Smooth muscle cell of the brain vasculature (primary cell): ENCODE measurements at regions not wholly inside any gene's neighbourhood (a gene's known extent, or its start where the extent isn't known, plus 50 kb on each side); places are given as distances from the start of the nearest gene placed in this dataset.

Source experiments
- DNase-seq: peaks from one replicate; pipeline ENCODE4 v3.0.0-alpha.2; 2012; ENCODE audit warnings: low read depth, low spot score

DNA sequence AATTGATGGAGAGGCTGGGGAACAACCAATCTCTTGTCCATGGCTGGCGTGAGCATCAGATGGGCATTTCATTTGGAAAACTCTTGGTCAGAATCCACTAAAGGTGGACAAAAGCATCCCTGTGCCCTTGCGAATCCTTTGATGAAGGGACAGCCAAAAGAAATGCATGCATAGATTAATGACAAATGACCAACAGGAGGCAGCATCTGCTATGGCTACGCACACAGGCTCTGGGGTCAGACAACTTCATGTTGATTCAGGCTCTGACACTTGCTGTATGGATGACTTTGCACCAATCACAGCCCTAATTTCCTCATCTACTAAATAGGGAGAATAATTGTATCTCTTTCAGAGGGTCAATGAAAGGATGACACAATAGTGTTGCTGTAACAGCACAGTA lies 117.5 kb downstream of the ASCL4 start:
- DNase-seq, result no peak

- no peak for DNase-seq
Measured at GRCh38 chr12:107894589-107894988, 120.1 kb downstream of the ASCL4 start.

GRCh38 chr12:107895966-107896365 lies 121.5 kb downstream of the ASCL4 start:
- DNase-seq, result no peak

GRCh38 chr12:107900588-107900987 lies 126.1 kb downstream of the ASCL4 start:
- DNase-seq, result no peak

DNA sequence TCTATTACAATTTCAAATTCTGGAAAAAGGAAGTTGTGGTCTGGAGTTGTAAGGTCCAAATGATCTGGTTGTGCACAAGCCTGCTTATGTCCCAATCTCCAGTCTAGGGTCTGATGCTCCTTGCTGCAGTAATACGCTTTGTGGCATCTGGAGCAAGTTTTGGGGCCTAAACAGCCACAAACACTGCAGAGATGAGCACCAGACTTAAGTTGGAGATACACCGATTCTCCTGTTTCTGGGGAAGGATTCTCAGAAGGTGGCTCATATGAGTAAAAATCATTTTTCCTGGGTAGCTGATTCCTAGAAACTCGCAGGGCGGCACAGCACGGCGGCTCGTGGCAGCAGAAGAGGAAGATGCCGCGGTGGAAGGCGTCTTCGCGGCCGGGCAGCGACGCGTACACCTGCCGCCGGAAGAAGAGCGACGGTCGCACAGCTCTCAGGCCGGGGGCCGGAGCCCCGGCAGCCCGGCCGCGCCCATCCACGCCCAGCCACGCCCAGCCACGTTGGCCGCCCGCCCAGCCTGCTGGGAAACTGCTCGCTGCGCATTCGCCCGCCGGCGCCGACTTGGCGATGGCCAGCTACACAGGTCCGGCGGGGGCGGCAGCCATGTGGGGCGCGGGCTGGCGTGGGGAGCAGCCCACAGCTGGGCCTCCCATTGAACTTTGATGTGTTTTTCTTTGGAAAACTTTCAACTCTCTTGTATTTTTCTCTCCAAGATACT lies 129.0 kb downstream of the ASCL4 start:
- no peak for DNase-seq

- no peak for DNase-seq
Measured at GRCh38 chr12:107906707-107907106, 132.2 kb downstream of the ASCL4 start.

DNA sequence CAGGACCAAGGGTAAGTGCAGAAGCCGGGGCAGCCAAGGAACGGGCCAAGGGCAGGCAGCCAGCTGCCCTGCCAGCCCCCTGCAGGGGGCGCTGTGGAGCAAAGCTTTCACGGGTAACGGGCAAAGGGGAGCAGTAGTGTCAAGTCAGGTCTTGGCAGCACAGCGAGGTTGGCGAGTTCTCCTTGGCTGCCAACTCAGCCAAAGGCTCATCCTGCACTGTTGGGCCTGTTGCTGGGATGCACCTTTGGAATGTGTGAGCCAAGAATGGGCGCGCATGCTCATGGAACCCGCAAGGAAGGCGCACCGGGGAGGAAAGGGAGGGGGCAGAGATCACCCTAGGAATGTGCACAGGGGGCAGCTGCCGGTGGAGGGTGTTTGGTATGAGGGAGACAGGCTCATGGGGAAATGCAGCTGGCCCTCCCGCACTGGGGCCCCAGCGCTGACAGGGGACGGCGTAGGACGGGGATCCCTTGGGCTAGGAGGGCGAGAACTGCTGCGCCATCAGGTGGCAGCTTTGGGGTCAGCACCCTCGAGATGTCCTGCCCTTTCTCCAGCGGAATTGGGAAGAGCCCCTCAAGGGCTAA lies 138.0 kb downstream of the ASCL4 start:
- DNase-seq, result no peak

- no peak for DNase-seq
Measured at GRCh38 chr12:107914460-107914977, 140.0 kb downstream of the ASCL4 start.

DNA sequence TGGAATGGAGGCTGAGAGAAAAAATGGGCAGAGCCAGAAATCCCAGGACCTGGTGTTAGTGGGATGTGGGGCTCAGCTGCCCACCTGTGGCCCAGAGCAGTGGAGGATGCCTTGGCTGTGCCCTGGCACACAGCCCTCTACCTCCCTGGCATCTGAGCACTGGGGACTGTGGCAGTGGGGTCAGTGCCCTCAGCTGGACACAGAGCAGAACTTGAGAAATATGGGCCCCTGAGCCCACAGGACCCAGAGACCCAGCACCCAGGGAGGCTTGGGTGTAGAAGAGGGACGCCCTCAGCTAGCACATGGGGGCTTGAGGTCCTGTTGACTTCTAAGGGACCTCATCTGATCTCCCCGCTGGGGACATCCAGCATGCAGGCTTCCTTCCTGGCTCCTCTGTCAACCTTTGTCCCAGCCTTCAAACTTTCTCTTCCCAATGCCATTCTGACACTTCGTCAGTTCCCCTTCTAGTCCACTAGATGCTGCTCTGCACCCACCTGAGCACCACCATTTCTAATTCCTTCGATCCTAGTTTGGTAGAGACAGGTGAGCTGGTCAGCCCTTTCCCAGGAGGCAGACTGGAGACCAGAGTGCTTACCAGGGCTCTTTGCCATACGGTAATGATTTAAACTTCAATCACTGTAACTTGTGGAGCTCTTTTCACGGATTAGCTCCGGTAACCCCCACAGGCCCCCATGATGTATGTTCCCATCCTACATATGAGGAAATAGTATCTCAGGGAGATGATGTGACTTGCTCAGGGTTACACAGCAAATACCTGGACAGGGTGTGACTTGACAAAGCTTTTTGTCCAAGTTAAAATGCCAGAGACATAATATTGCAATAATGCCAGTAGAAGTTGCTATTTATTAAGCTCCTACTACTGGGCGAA lies 143.7 kb downstream of the ASCL4 start:
- no peak for DNase-seq

- DNase-seq, result no peak
Measured at GRCh38 chr12:107921062-107921461, 146.6 kb downstream of the ASCL4 start.

GRCh38 chr12:107925125-107925524 lies 150.6 kb downstream of the ASCL4 start:
- DNase-seq, result no peak

DNA sequence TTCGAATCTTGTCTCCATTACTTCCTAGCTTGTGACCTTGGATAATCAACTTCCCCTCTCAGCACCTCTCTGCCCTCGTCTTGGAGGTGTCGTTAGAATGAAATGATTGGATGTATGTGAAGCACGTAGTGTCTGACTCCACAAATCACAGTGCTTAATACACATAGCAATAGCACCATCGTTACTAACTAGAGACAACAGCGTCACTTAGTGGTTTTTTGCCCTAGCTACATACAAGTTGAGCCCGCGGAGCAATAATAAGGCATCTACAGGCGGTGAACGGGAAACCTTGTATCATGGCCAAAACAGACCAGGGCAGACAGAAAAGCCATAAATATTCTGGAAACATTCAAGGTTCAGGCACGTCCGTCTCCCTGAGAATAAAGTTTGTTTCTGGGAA lies 154.9 kb downstream of the ASCL4 start:
- DNase-seq, result no peak

GRCh38 chr12:107931761-107932160 lies 157.3 kb downstream of the ASCL4 start:
- DNase-seq, result no peak

DNA sequence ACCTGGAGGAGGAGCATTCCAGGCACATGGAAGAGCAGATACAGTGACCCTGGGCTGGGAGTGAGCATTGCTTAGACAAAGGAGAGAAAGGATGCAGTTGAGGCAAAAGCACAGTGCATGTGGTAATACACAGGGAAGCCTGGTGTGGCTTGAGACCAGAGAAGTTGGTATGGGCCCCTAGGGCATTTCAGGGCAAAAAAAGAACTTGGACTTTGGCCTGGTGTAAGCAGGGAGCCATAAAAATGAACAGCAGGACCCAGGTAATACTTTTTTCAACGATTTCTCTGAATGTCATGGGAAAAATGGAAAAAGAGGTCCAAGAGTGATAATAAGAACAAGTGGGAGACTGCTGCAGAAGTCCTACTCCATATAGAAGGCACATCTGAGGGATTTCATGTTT lies 163.9 kb downstream of the ASCL4 start:
- no peak for DNase-seq

DNA sequence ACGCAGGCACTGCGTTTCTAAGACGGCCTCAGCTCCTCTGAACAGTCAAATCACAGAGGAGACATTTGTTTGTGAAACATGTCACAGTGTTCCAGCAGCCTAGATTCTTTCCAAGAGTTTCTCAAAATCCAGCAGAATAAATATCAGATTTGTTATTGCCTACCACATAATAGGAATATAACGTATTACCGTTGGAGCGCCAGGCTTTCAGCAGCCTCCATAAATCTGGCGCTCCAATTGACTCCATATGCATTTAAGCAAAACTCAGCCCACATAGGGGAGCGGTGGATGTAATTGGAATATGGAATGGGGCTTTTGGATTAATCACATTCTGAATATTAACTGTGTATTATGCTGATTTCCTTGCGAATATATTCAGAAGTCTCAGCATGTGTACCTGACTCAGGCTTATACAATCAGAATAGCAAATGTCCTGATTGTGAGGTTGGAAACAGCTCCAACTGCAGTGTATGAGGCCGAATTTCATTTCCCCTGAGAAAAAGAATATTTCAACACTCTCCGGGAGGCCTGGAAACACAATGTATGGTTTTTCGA lies 174.0 kb downstream of the ASCL4 start:
- DNase-seq, result no peak

DNA sequence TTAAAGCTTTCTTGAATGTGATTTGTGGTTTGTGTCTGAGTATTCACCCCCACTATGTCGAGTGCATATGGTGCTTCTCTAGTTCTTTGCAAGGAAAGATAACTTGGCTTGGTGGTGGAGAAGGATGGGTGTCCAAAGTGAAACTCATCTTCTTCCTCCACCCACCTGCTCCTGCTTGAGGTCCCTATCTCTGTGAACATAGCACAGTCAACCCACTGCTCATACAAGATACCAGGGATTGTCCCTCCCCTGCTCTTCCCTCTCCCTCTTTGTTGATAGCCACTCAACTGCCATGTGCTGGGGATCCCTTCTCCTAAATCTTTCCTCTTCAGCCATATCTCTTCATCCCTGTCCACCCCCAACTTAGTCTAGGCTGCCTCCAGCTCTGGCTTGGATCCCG lies 176.5 kb downstream of the ASCL4 start:
- no peak for DNase-seq

DNA sequence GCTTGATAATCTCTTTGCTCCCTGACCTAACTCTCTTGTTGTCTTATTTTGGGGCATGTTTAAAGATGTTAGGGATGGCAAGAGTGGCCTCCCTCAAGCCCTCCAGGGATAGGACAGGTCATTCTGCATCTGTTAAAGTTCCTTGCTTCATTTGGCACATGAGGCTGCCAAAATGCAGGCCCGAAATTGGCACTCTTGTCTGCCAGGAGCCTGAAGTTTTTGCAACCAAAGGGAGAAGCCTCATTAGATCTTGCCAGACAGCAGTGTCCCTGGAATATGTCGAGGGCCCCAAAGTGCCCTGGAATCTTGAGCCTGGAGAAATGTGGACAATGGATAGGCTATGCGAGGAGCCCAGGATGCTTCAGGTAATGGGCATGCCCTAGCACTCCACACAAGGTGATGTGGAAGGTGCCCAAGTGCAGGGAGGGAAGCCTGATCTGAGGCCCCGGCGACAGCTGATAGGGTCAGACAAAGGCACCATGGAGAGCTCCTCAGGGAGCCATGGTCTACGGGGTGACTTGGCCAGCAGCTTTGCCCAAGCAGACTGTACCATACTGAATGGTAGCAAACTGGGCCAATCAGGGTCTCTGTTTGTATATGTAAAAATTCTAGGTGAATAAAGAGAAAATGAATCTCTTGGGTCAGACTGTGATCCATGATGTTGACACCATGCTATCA lies 173.0 kb upstream of the WSCD2 start:
- no peak for DNase-seq

DNA sequence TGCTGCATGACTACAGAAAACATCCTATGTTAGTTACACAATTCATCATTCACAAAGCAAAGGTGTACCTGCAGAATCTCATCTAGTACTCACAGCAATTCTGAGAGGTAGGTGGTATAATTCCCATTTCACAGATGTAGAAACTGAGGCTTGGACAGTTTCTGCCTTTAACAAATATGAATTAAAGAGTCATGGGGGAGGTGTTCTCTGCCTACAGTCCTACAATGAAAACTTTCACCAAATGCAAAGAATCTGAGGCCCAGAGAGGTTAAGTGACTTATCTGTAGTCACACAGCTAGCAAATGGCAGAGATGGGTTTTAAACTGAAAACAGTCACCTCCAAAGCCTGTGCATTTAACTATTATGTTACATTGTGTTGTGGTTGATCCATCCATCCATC lies 171.6 kb upstream of the WSCD2 start:
- no peak for DNase-seq

DNA sequence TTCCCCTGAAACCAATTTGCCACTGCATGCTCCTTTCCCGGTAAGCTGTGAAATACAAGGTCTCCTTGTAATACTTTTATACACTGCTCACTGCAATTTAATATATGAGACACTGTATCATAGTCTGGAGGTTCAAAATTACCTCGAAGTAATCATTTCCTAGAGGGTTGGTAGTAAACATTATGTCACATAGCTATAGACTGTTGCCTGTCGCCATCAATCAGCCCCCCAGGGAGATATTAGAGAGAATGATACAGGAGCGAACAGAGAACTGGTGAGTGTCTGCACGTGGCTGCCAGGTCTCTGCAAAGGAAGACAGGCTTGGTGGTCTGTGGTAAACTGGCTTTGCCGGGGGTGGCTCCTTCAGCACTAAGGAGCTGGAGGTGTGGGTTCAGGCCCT lies 165.5 kb upstream of the WSCD2 start:
- DNase-seq, result no peak

DNA sequence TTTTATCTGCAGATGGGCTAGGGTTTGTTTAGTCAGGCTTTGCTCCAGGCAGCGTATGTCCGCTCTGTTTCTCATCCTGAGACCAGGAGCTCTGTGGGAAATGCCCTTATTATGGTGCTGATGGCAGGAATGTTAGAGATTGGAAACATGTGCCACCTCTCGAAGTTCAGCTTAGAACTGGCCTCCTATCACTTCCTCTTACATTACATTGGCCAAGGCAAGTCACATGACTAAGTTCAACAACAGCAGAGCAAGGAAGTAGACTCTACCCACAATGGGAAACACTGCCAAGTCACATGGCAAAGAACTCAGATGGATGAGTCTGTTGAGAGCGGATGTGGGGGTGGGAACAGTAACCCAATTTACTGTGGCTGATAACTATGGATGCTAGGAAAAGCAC lies 161.9 kb upstream of the WSCD2 start:
- no peak for DNase-seq

GRCh38 chr12:107973950-107974349 lies 155.1 kb upstream of the WSCD2 start:
- DNase-seq, result no peak

- no peak for DNase-seq
Measured at GRCh38 chr12:107976331-107976730, 152.8 kb upstream of the WSCD2 start.
